Gastrocnemius medialis (tissue), 4 donors: ENCODE measurements at regions not wholly inside any gene's neighbourhood (a gene's known extent, or its start where the extent isn't known, plus 50 kb on each side); places are given as distances from the start of the nearest gene placed in this dataset.

Source experiments
- ATAC-seq, 2 donors: fragments of 150-250 bp; one replicate each; pipeline ENCODE4 v1.9.1; 2016
- DNase-seq, 2 donors: peaks; one replicate each; pipeline ENCODE4 v3.0.0-alpha.2; 2019
- H3K27ac ChIP-seq, 4 donors: fragments of 200-600 bp; sonication (generic); 1 replicate in 1 of 4; 2 replicates in 3 of 4; pipeline ENCODE4 v1.5.1; 2016 to 2018; ENCODE audit warnings: mild to moderate bottlenecking in 2 of 4, moderate library complexity in 1 of 4
- H3K27me3 ChIP-seq, 3 donors: fragments of 200-600 bp; sonication (generic) in 2 of 3; 1 replicate in 1 of 3; 2 replicates in 2 of 3; pipeline versions ENCODE4 v1.5.1 to v1.6.0; 2016 to 2019; ENCODE audit warnings: mild to moderate bottlenecking in 1 of 3, moderate library complexity in 1 of 3
- H3K36me3 ChIP-seq, 2 donors: fragments of 200-600 bp; sonication (generic) in 1 of 2; one replicate each; pipeline ENCODE4 v1.5.1; 2017 to 2018
- H3K4me1 ChIP-seq, 2 donors: fragments of 200-600 bp; sonication (generic) in 1 of 2; one replicate each; pipeline ENCODE4 v1.5.1; 2016 to 2017; ENCODE audit warnings: mild to moderate bottlenecking in 2 of 2
- H3K4me3 ChIP-seq, 4 donors: fragments of 200-600 bp; sonication (generic) in 3 of 4; 1 replicate in 1 of 4; 2 replicates in 3 of 4; pipeline ENCODE4 v1.5.1; 2016 to 2019; ENCODE audit warnings: mild to moderate bottlenecking in 2 of 4
- H3K9me3 ChIP-seq, 3 donors: fragments of 200-600 bp; sonication (generic) in 2 of 3; 1 replicate in 1 of 3; 2 replicates in 2 of 3; pipeline ENCODE4 v1.5.1; 2016 to 2019
- POLR2A ChIP-seq, 2 donors: fragments of 450-650 bp; IDR thresholded peaks; one replicate each; pipeline ENCODE4 v1.6.1; 2017; ENCODE audit warnings: antibody characterized with exemption in 2 of 2, mild to moderate bottlenecking in 2 of 2, moderate library complexity in 2 of 2
- in situ Hi-C, 4 donors: fragments of 200-750 bp; cut with MboI; loops; one replicate each; pipeline versions ENCODE4 v1.15.0 to v1.8.0; 2017; ENCODE audit warnings: low sequenced_read_pairs in 4 of 4
- intact Hi-C: fragments of 100-400 bp; cut with DNase I; formaldehyde crosslinking; loops from one replicate; pipeline ENCODE4 v1.15.1; 2023; ENCODE audit warnings: low total_unique reads
- TF ChIP-seq, protein P1 (sequence below), 5 experiments: fragments of 450-650 bp in 3 of 5; fragments of 200-600 bp in 2 of 5; sonication (generic) in 2 of 5; IDR thresholded peaks in 4 of 5; conservative IDR thresholded peaks in 1 of 5; 1 replicate in 4 of 5; 2 replicates in 1 of 5; pipeline ENCODE4 v1.5.1; 2016 to 2019; ENCODE audit warnings: antibody characterized with exemption in 5 of 5, mild to moderate bottlenecking in 3 of 5, moderate library complexity in 3 of 5

DNA sequence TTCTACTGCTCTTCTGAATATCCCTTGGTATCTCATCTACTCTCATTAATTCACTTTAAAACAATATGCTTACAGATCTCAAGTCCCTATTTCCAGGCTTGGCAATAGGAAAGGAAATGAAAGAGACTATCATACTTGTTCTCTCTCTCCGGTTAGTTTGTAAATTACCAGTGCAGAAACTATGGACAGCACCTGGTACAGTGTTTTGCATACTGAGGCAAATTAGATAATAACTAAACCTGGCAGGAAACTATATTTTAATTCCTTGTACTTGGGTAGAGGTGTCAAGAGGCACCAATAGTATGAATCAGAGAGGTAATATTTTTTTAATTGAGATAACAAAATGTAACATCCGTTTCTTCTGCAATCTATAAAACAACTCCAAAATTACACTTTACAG, 97.7 kb upstream of the TMEM196 start:
- H3K4me3 ChIP-seq: no peak overlapping the region
- no peaks in the 10 kb centered on the region for H3K36me3 ChIP-seq
- no peak for TF ChIP-seq POLR2A (IDR thresholded peaks at IDR 0.05)
- TF ChIP-seq, protein P1, sequence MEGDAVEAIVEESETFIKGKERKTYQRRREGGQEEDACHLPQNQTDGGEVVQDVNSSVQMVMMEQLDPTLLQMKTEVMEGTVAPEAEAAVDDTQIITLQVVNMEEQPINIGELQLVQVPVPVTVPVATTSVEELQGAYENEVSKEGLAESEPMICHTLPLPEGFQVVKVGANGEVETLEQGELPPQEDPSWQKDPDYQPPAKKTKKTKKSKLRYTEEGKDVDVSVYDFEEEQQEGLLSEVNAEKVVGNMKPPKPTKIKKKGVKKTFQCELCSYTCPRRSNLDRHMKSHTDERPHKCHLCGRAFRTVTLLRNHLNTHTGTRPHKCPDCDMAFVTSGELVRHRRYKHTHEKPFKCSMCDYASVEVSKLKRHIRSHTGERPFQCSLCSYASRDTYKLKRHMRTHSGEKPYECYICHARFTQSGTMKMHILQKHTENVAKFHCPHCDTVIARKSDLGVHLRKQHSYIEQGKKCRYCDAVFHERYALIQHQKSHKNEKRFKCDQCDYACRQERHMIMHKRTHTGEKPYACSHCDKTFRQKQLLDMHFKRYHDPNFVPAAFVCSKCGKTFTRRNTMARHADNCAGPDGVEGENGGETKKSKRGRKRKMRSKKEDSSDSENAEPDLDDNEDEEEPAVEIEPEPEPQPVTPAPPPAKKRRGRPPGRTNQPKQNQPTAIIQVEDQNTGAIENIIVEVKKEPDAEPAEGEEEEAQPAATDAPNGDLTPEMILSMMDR (IDR thresholded peaks at IDR 0.05 in 4 of 5, conservative IDR thresholded peaks at IDR 0.05 in 1 of 5): no peak
- H3K9me3 ChIP-seq: no peaks in the 10 kb centered on the region
- DNase-seq (no peak), ATAC-seq (no peak)
- intact Hi-C loops (no loop called here), in situ Hi-C loops (no loop called here)
- H3K27ac ChIP-seq: no peak overlapping the region
- H3K4me1 ChIP-seq: no peaks in the 10 kb centered on the region
- H3K27me3 ChIP-seq: no peaks in the 10 kb centered on the region

DNA sequence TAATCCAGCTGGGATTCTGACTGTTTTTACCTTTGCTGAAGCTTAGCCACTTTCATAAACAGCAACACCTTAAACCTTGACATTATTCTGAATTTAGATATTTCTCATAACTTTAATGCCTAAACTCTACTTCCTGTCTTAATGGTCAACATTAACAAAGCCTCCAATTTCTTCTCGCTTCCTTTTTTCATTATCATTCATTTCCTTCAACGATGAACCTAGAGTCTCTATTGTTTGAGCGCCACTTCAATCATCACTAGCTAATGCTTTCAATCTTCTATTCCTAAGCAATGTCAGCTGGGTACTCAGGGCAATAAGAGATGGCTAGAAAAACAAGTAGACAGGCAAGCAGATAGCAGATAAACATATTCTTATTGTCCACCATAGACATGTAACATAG, 96.6 kb upstream of the TMEM196 start:
- Histone ChIP-seq H3K27ac (no peak overlapping the region), H3K36me3 (no peaks in the 10 kb centered on the region), H3K4me1 (no peaks in the 10 kb centered on the region), H3K27me3 (no peaks in the 10 kb centered on the region), H3K4me3 (no peak overlapping the region), H3K9me3 (no peaks in the 10 kb centered on the region)
- TF ChIP-seq, protein P1 (IDR thresholded peaks at IDR 0.05 in 4 of 5, conservative IDR thresholded peaks at IDR 0.05 in 1 of 5): no peak
- no peak for TF ChIP-seq POLR2A (IDR thresholded peaks at IDR 0.05)
- ATAC-seq (no peak), DNase-seq (no peak)
- in situ Hi-C loops: no loop called here
- intact Hi-C loops: no loop called here

DNA sequence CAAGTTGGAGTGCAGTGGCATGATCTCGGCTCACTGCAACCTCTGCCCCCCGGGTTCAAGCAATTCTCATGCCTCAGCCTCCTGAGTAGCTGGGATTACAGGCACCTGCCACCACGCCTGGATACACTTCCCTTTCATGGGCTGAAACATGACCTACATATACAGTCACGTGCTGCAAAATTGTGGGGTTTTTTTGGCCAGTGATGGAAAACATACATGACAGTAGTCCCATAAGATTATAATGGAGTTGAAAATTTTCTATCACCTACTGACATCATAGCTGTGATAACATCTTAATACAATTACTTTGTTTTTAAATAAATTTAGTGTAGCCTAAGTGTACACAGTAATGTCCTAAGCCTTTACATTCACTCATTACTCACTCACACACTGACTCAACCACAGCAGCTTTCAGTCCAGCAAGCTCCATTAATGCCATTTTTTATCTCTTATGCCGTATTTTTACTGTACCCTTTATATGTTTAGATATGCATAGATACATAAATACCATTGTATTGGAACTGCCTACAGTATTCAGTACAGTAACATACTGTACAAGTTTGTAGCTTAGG, 79.9 kb upstream of the TMEM196 start:
- no peak overlapping the region for H3K4me3 ChIP-seq
- intact Hi-C loops: no loop called here
- H3K4me1 ChIP-seq: no peaks in the 10 kb centered on the region
- in situ Hi-C loops: no loop called here
- no peak overlapping the region for H3K27ac ChIP-seq
- H3K9me3 ChIP-seq: no peaks in the 10 kb centered on the region
- H3K27me3 ChIP-seq: no peaks in the 10 kb centered on the region
- no peak for DNase-seq
- no peak for ATAC-seq
- TF ChIP-seq, protein P1 (IDR thresholded peaks at IDR 0.05 in 4 of 5, conservative IDR thresholded peaks at IDR 0.05 in 1 of 5): no peak
- no peak for TF ChIP-seq POLR2A (IDR thresholded peaks at IDR 0.05)
- no peaks in the 10 kb centered on the region for H3K36me3 ChIP-seq

DNA sequence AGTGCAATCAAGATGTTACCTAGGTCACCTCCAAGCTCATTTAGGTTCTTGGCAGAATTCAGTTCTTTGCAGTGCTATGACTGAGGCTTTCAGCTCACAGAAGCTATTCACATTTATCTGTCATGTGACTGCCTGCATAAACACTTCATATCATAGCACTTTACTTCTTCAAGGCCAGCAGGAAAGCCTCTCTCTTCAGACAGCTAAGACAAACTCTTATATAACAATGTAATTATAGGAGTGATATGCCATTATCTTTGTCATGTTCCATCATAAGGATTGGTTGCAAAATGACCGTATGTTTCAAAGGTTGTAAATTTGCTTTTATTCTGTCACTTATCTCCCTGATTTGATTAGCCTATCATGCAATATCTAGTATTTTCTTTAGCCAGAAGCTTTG, 78.8 kb upstream of the TMEM196 start:
- no peak for TF ChIP-seq POLR2A (IDR thresholded peaks at IDR 0.05)
- TF ChIP-seq, protein P1 (IDR thresholded peaks at IDR 0.05 in 4 of 5, conservative IDR thresholded peaks at IDR 0.05 in 1 of 5): no peak
- in situ Hi-C loops: no loop called here

DNA sequence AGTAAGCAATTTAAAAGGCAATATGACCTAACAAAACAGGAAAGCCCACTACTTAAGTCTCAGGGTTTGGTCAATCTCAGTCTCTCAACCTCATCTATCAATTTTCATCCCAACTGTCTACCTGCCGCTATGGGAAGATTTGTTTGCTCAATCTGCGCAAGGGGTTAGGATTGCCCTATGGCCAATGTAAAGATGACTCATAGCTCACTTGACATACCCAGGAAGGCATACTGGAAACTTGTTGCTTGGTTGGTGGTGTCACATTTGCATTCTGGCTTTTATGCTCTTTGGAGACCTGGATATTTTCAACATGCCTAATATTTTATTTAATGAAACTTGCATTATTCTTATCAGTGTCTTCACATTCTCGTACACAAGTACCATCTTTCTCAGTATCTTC, 78.1 kb upstream of the TMEM196 start:
- no peaks in the 10 kb centered on the region for H3K4me1 ChIP-seq
- H3K4me3 ChIP-seq: no peak overlapping the region
- TF ChIP-seq, protein P1 (IDR thresholded peaks at IDR 0.05 in 4 of 5, conservative IDR thresholded peaks at IDR 0.05 in 1 of 5): no peak
- TF ChIP-seq POLR2A (IDR thresholded peaks at IDR 0.05): no peak
- no peaks in the 10 kb centered on the region for H3K36me3 ChIP-seq
- intact Hi-C loops: no loop called here
- DNase-seq (no peak), ATAC-seq (no peak)
- in situ Hi-C loops: no loop called here
- H3K9me3 ChIP-seq: no peaks in the 10 kb centered on the region
- H3K27ac ChIP-seq: no peak overlapping the region
- H3K27me3 ChIP-seq: no peaks in the 10 kb centered on the region

More for the DNA sequence above, 78.8 kb upstream of the TMEM196 start:
- no peaks in the 10 kb centered on the region for H3K36me3 ChIP-seq
- ATAC-seq (no peak), DNase-seq (no peak)
- no peaks in the 10 kb centered on the region for H3K27me3 ChIP-seq
- intact Hi-C loops: no loop called here
- no peaks in the 10 kb centered on the region for H3K9me3 ChIP-seq
- H3K27ac ChIP-seq: no peak overlapping the region
- no peak overlapping the region for H3K4me3 ChIP-seq
- no peaks in the 10 kb centered on the region for H3K4me1 ChIP-seq
